ENCODE measurements at regions not wholly inside any gene's neighbourhood (a gene's known extent, or its start where the extent isn't known, plus 50 kb on each side); places are given as distances from the start of the nearest gene placed in this dataset.

GRCh38 chr3:154872074-154872473 is 208.0 kb upstream of the MME start:
- no peak for TF ChIP-seq EZH2 (IDR thresholded peaks at IDR 0.05; ENCODE audit: borderline replicate concordance)
- no peak for TF ChIP-seq CTCF (IDR thresholded peaks at IDR 0.05; ENCODE audit: poor library complexity)
- TF ChIP-seq EZH2phosphoT487 (IDR thresholded peaks at IDR 0.05; ENCODE audit: low read depth, severe bottlenecking, unreplicated experiment) = no peak

Data from hepatocyte (in vitro differentiated cells).